Ascending aorta (tissue), 2 donors: ENCODE measurements at regions not wholly inside any gene's neighbourhood (a gene's known extent, or its start where the extent isn't known, plus 50 kb on each side); places are given as distances from the start of the nearest gene placed in this dataset.

ENCODE experiments used
- DNase-seq, 2 donors: peaks; one replicate each; pipeline ENCODE4 v3.0.0-alpha.2; 2019; ENCODE audit warnings: low spot score in 2 of 2
- H3K27ac ChIP-seq, 2 donors: fragments of 200-600 bp; sonication (generic); one replicate each; pipeline ENCODE4 v1.5.1; 2016 to 2017; ENCODE audit warnings: mild to moderate bottlenecking in 1 of 2
- H3K27me3 ChIP-seq: fragments of 200-600 bp; sonication (generic); one replicate; pipeline ENCODE4 v1.5.1; 2017
- H3K36me3 ChIP-seq, 2 donors: fragments of 200-600 bp; sonication (generic); one replicate each; pipeline ENCODE4 v1.5.1; 2016
- H3K4me1 ChIP-seq, 2 donors: fragments of 200-600 bp; sonication (generic); one replicate each; pipeline ENCODE4 v1.5.1; 2016 to 2017; ENCODE audit warnings: mild to moderate bottlenecking in 1 of 2
- H3K4me3 ChIP-seq, 2 donors: fragments of 200-600 bp; sonication (generic); one replicate each; pipeline ENCODE4 v1.5.1; 2016 to 2017; ENCODE audit warnings: mild to moderate bottlenecking in 1 of 2
- H3K9me3 ChIP-seq, 2 donors: fragments of 200-600 bp; sonication (generic); one replicate each; pipeline ENCODE4 v1.5.1; 2016
- CTCF ChIP-seq, 3 experiments: fragments of 200-600 bp in 2 of 3; fragments of 450-650 bp in 1 of 3; sonication (generic) in 2 of 3; IDR thresholded peaks; one replicate each; pipeline ENCODE4 v1.5.1; 2016 to 2019; ENCODE audit warnings: antibody characterized with exemption in 3 of 3, mild to moderate bottlenecking in 1 of 3, moderate library complexity in 1 of 3
- intact Hi-C: fragments of 100-400 bp; cut with DNase I; formaldehyde crosslinking; loops from one replicate; pipeline ENCODE4 v1.15.1; 2023

DNA sequence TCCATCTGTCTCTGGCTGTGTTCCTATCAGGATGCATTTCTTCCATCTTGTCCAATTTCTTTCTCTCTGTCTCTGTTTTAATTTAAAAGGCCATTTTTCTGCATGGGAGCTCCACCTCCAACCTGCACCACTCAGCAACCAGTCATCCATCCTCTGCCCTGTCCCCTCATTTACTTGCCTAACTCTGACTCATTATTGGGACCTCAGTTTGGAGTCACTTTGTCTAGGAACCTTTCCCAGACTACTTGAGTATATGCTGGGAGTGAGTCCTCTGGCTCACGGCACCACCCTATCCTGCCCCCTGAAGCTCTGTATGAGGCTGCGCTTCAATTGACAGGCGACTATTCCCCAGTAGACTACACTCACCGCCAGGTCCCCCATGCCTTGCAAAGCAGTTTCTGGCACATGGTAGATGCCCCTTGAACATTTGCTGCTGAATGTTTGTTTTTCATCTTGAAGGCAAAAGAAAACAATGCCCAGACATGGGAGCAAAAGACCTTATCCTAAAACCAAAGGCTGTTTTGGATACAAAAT lies 513.3 kb upstream of the CFAP20DC start:
- intact Hi-C loops, result no loop called here
- H3K4me1 ChIP-seq, result no peaks in the 10 kb centered on the region
- no peak for DNase-seq

DNA sequence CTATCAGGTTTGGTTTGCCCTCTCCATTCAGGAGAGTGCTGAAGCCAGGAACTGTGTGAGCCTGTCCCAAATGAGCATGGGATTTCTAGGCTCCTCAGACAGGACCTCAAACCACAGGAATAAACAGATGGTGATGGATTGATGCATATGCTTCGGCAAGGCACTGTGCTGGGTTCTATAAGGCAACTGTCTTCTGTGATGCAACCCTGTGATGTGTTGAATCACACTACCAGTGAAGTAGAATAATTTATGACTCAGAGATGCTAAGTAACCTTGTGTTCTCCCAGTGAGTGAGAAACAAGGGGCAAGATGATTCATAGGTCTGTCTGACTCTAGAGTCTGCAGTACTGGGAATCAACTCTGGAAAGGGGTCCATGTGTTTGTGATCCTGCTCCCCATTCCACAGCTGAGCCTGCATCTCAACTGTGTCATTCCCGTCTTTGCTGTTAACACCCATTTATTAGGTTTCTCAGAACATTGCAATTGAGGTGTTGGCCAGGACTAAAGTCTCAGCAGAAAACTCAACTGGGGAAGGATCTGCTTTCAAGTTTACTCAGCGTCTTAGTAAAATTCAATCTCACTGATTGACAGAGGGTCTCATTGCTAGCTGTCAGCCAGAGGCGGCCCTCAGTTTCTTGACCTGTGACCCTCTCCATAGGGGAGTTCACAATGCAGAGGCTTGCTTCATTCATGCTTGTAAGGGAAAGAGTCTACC lies 510.1 kb upstream of the CFAP20DC start:
- no peak overlapping the region for H3K4me3 ChIP-seq
- no peaks in the 10 kb centered on the region for H3K4me1 ChIP-seq
- no peaks in the 10 kb centered on the region for H3K27me3 ChIP-seq
- H3K9me3 ChIP-seq, result no peaks in the 10 kb centered on the region
- TF ChIP-seq CTCF (IDR thresholded peaks at IDR 0.05), result no peak
- H3K36me3 ChIP-seq, result no peaks in the 10 kb centered on the region
- H3K27ac ChIP-seq, result no peak overlapping the region
- no peak for DNase-seq
- intact Hi-C loops, result no loop called here

More for the DNA sequence above, 513.3 kb upstream of the CFAP20DC start:
- Histone ChIP-seq H3K4me3 (no peak overlapping the region), H3K27me3 (no peaks in the 10 kb centered on the region), H3K9me3 (no peaks in the 10 kb centered on the region), H3K36me3 (no peaks in the 10 kb centered on the region), H3K27ac (no peak overlapping the region)
- TF ChIP-seq CTCF (IDR thresholded peaks at IDR 0.05), result no peak

GRCh38 chr3:59558906-59559720 lies 509.3 kb upstream of the CFAP20DC start:
- Histone ChIP-seq H3K27me3 (no peaks in the 10 kb centered on the region), H3K36me3 (no peaks in the 10 kb centered on the region), H3K9me3 (no peaks in the 10 kb centered on the region), H3K4me1 (no peaks in the 10 kb centered on the region), H3K27ac (no peak overlapping the region), H3K4me3 (no peak overlapping the region)
- intact Hi-C loops, result no loop called here
- TF ChIP-seq CTCF (IDR thresholded peaks at IDR 0.05), result no peak
- no peak for DNase-seq

GRCh38 chr3:59555593-59556315 lies 505.9 kb upstream of the CFAP20DC start:
- Histone ChIP-seq H3K4me3 (no peak overlapping the region), H3K36me3 (no peaks in the 10 kb centered on the region), H3K27ac (no peak overlapping the region), H3K4me1 (no peaks in the 10 kb centered on the region), H3K9me3 (no peaks in the 10 kb centered on the region), H3K27me3 (no peaks in the 10 kb centered on the region)
- no peak for DNase-seq
- TF ChIP-seq CTCF (IDR thresholded peaks at IDR 0.05), result no peak
- intact Hi-C loops, result no loop called here

DNA sequence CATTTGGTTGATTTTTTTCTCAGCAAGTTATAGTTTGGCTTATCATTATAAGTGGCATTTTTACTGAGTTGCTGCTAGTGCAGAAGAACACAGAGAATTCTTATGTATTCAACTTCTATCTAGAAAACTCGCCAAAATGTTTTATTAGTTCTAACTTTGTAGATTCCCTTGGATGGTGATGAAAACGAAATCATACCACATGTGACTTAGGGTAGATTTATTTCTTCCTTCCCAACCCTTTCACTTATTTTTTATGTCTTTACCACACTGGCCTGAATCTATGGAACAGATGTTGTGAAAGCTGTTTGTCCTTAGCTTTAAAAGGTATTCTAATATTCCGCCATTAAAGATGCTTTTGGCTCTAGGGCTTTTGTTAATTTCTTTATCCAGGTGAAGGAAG lies 503.3 kb upstream of the CFAP20DC start:
- Histone ChIP-seq H3K4me3 (no peak overlapping the region), H3K9me3 (no peaks in the 10 kb centered on the region), H3K27ac (no peak overlapping the region), H3K4me1 (no peaks in the 10 kb centered on the region), H3K36me3 (no peaks in the 10 kb centered on the region), H3K27me3 (no peaks in the 10 kb centered on the region)
- TF ChIP-seq CTCF (IDR thresholded peaks at IDR 0.05), result no peak
- intact Hi-C loops, result no loop called here
- no peak for DNase-seq
